Retinal pigment epithelial cell (primary cell): ENCODE measurements at regions not wholly inside any gene's neighbourhood (a gene's known extent, or its start where the extent isn't known, plus 50 kb on each side); places are given as distances from the start of the nearest gene placed in this dataset.

Source experiments
- DNase-seq: peaks from one replicate; pipeline ENCODE4 v3.0.0-alpha.2; 2010; ENCODE audit warnings: low read depth
- H3K4me3 ChIP-seq: 2 replicates; pipeline ENCODE4 v1.5.1; 2011; ENCODE audit warnings: mild to moderate bottlenecking, low read length, control low read depth, moderate library complexity
- TF ChIP-seq, protein P1 (sequence below): conservative IDR thresholded peaks from 2 replicates; pipeline ENCODE4 v1.5.1; 2011; ENCODE audit warnings: low read depth, low read length, control low read depth, inconsistent platforms

DNA sequence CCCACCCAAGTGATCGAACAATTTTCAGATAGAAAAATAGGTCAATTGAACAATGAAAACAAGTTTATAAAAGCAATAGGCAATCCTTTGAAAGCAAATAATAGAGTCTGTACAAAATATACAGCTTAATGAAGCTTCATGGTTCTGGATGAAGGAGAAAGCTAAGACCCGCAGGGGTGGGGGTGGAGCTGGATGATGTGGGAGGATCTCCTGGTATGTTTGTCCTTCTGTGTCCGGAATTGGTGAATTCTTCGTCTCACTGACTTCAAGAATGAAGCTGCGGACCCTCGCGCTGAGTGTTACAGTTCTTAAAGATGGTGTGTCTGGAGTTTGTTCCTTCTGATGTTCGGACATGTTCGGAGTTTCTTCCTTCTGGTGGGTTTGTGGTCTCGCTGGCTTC is 149.9 kb downstream of the NXNL2 start:
- TF ChIP-seq, protein P1, sequence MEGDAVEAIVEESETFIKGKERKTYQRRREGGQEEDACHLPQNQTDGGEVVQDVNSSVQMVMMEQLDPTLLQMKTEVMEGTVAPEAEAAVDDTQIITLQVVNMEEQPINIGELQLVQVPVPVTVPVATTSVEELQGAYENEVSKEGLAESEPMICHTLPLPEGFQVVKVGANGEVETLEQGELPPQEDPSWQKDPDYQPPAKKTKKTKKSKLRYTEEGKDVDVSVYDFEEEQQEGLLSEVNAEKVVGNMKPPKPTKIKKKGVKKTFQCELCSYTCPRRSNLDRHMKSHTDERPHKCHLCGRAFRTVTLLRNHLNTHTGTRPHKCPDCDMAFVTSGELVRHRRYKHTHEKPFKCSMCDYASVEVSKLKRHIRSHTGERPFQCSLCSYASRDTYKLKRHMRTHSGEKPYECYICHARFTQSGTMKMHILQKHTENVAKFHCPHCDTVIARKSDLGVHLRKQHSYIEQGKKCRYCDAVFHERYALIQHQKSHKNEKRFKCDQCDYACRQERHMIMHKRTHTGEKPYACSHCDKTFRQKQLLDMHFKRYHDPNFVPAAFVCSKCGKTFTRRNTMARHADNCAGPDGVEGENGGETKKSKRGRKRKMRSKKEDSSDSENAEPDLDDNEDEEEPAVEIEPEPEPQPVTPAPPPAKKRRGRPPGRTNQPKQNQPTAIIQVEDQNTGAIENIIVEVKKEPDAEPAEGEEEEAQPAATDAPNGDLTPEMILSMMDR: no peak
- no peak for DNase-seq
- no peak overlapping the region for H3K4me3 ChIP-seq

DNA sequence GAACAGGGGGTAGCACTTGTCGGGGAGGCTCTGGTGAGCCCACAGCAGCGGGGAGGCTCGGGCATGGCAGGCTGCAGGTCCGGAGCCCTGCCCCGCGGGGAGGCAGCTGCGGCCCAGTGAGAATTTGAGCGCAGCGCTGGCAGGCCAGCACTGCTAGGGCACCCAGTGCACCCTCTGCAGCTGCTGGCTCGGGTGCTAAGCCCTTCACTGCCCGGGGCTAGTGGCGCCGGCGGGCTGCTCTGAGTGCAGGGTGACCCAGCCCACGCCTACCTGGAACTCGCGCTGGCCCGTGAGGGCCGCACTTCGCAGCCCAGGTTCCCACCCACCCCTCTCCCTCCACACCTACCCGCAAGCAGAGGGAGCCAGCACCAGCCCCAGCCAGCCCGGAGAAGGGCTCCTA is 151.0 kb downstream of the NXNL2 start:
- no peak for DNase-seq
- TF ChIP-seq, protein P1: no peak
- H3K4me3 ChIP-seq: no peak overlapping the region

DNA sequence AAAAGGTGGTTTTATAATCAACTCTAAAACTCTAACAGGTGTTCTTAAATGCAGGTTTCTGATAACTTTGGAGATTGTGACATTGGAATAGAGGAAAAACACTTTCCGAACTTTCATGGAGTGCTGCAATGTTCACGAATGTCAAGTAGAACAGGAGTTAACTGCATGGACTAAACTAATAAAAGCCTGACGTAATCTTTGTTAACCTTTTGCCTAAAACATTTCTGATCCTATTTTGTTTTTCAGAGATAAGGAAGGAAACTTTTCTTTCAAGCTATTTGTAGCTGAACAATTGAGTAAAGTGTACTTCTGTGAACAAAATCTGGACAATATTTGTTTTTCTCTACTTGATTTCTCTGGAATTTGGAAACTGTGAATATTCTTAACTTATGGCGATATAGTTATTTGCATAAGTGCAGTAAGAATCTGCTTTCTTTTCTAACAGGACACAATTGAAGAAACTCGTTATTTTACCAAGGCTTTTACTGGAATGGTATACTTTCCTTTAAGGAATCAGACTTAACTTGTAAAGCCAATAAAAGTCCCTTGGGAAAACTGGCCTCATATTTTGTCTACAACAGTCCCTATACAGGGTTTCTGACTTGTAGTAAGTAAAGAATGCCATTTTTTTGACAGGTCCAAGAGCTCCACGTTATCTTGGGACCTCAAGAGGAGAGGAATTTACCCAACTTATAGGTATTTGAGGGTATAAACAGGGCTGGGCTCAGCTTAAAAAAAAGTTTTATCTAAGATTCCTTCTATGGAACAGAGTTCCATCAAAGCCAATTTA is 154.7 kb downstream of the NXNL2 start:
- H3K4me3 ChIP-seq: no peak overlapping the region
- no peak for DNase-seq
- TF ChIP-seq, protein P1: no peak

DNA sequence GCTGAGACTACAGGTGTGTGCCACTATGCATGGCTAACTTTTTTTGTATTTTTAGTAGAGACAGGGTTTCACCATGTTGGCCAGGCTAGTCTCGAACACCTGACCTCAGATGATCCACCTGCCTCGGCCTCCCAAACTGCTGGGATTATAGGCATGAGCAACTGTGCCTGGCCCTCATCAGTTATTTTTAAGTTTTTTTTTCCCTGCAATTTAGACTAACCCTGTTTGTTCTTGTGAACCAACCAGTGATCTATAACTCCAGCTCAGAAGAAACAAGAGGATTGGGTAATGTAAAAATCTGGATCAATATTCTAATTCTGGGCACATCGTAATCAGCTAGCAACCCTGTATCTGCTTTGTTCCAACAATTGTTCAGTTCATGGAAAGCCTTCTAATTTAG is 155.7 kb downstream of the NXNL2 start:
- DNase-seq: no peak
- no peak overlapping the region for H3K4me3 ChIP-seq
- TF ChIP-seq, protein P1: no peak

DNA sequence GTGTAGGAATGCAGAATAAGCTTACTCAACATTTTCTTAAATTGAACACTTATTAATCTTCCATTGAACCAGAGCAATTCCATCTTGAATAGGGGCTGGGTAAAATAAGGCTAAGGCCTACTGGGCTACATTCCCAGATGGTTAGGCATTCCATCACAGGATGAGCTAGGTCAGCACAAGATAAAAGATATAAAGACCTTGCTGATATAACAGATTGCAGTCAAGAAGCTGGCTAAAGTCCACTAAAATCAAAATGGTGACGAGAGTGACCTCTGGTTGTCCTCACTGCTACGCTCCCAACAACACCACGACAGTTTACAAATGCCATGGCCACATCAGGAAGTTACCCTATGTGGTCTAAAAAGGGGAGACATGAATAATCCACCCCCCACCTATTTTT is 156.1 kb downstream of the NXNL2 start:
- no peak overlapping the region for H3K4me3 ChIP-seq
- no peak for DNase-seq
- TF ChIP-seq, protein P1: no peak

DNA sequence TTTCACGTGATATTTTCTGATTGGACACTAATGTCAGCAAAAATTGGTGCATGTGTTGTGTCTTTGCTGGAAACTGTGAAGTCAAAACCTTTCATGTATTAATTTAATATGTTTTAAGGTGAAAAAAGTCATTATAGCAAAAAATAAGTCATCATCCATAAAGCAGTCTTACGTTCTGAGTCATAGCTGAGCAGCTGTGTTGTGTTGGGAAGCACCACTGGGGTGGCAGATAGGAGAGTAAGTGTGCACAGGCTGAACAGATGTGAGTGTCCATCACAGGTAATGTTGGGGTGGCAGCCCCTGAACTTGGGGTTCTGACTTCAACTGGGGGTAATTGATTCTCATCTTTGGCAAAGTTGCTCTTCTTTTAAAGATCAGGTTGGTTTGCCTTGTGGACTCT is 156.8 kb downstream of the NXNL2 start:
- no peak for DNase-seq
- H3K4me3 ChIP-seq: no peak overlapping the region
- TF ChIP-seq, protein P1: no peak

DNA sequence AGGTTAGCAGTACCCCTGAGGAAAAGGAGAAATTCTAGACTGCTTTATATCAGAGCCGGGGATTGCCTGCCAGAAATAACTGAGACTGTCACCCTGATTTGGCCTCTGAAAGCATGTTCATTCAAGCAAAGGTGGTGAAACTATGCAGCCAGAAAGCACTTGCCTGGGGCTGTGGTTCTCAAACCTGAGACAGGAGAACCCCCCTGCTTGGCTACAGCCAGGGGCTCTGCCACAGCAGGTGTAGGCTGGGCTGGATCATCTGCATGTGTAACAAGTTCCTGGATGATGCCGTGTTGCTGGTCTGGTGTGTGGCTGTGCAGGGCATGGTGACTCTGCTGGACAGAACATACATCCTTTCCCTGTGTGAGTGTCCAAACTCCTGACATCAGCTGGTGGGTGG is 157.8 kb downstream of the NXNL2 start:
- no peak for DNase-seq
- TF ChIP-seq, protein P1: no peak
- no peak overlapping the region for H3K4me3 ChIP-seq
